Activated naive CD8-positive, alpha-beta T cell treated with anti-CD3 and anti-CD28 coated beads for 36 hours (primary cell): ENCODE measurements at regions not wholly inside any gene's neighbourhood (a gene's known extent, or its start where the extent isn't known, plus 50 kb on each side); places are given as distances from the start of the nearest gene placed in this dataset.
"Not testable (repeated sequence)": the region's sequence is repeated elsewhere in the genome, so short reads cannot be mapped to it uniquely, and the experiment has no call there.

Experiments
- DNase-seq: peaks from one replicate; pipeline ENCODE4 v3.0.0; 2021
- H3K27ac Mint-ChIP-seq: one replicate; pipeline ENCODE4 v1.8.0; 2022; ENCODE audit warnings: mild to moderate bottlenecking, moderate library complexity, mixed read lengths
- H3K27me3 Mint-ChIP-seq: one replicate; pipeline ENCODE4 v1.8.0; 2022; ENCODE audit warnings: mild to moderate bottlenecking, mixed read lengths
- H3K36me3 Mint-ChIP-seq: one replicate; pipeline ENCODE4 v1.8.0; 2021; ENCODE audit warnings: mild to moderate bottlenecking, mixed read lengths
- H3K4me1 Mint-ChIP-seq: one replicate; pipeline ENCODE4 v1.8.0; 2021; ENCODE audit warnings: mixed read lengths
- H3K4me3 Mint-ChIP-seq: one replicate; pipeline ENCODE4 v1.8.0; 2022; ENCODE audit warnings: mild to moderate bottlenecking, moderate library complexity, mixed read lengths
- H3K9me3 Mint-ChIP-seq: one replicate; pipeline ENCODE4 v1.8.0; 2022; ENCODE audit warnings: mixed read lengths

DNA sequence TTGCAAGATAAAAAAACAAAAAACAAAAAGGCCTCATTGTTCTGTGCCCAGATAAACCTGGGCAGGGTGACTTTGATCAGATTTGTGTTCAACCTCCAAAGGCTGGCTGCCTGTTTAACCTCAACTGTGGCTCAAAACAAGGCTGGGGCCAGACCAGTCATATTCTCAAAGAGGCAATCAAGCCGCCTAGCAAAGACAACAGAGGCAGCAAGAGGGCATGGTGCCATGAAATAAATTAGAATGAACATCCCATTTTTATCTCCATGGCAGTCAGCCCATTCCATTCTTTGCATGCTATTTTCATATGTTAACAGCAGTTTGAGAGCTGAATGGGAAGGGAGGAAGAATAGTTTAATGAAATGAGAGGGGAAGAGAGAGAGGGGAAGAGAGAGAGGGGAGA is 1150.3 kb downstream of the TYW1 start:
- no peaks in the 10 kb centered on the region for H3K36me3 Mint-ChIP-seq
- H3K4me3 Mint-ChIP-seq = no peak overlapping the region
- DNase-seq = no peak
- H3K9me3 Mint-ChIP-seq = peaks cover 23% of the 10 kb centered on the region
- no peaks in the 10 kb centered on the region for H3K4me1 Mint-ChIP-seq
- H3K27ac Mint-ChIP-seq = no peak overlapping the region
- H3K27me3 Mint-ChIP-seq = no peaks in the 10 kb centered on the region

- no peak overlapping the region for H3K4me3 Mint-ChIP-seq
- no peak overlapping the region for H3K27ac Mint-ChIP-seq
- H3K9me3 Mint-ChIP-seq = peaks cover 19% of the 10 kb centered on the region
Measured at GRCh38 chr7:68147614-68148238, 1151.1 kb downstream of the TYW1 start.

DNA sequence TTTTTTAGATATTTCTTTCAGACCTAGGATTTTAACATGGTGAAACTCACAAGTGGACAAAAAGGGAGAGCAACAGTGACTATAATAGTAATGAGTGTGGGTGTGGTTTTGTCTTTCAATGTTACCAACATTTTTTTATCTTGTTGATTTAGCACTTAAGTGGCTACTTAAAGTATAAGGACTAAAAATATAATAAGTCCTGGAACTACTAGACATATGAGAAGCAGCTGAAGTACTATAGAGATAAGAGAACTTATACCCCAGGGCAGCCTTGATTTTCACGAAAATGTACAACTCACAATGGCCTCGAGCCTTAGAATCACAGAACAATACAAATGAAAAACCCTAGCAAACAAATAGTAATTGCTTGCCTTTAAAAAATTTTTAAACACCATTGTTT is 1151.8 kb downstream of the TYW1 start:
- peaks cover 12% of the 10 kb centered on the region for H3K9me3 Mint-ChIP-seq
- H3K36me3 Mint-ChIP-seq = no peaks in the 10 kb centered on the region
- no peak overlapping the region for H3K4me3 Mint-ChIP-seq
- no peaks in the 10 kb centered on the region for H3K4me1 Mint-ChIP-seq
- H3K27me3 Mint-ChIP-seq = no peaks in the 10 kb centered on the region
- no peak for DNase-seq
- no peak overlapping the region for H3K27ac Mint-ChIP-seq

More at GRCh38 chr7:68147614-68148238, 1151.1 kb downstream of the TYW1 start:
- Mint-ChIP-seq H3K4me1 (no peaks in the 10 kb centered on the region), H3K27me3 (no peaks in the 10 kb centered on the region), H3K36me3 (no peaks in the 10 kb centered on the region)
- DNase-seq = no peak

DNA sequence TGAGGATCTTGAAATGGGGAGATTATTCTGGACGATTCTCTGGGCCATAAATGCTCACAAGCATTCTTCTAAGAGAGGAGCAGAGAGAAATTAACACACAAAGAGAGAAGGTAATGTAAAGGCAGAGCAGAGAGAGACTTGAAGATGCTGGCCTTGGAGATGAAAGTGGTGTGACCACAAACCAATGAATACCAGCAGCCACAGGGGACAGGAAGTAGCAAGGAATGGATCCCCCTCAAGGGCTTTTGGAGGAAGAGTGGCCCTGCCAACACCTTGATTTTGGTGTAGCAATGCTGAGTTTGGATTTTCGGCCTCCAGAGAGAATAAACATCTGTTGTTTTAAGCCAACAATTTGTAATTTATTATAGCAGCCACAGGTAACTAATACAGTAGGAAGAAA is 1155.6 kb downstream of the TYW1 start:
- no peak for DNase-seq
- H3K27me3 Mint-ChIP-seq = no peaks in the 10 kb centered on the region
- H3K4me3 Mint-ChIP-seq = no peak overlapping the region
- no peaks in the 10 kb centered on the region for H3K4me1 Mint-ChIP-seq
- H3K27ac Mint-ChIP-seq = no peak overlapping the region
- H3K9me3 Mint-ChIP-seq = peaks cover 5% of the 10 kb centered on the region
- no peaks in the 10 kb centered on the region for H3K36me3 Mint-ChIP-seq

DNA sequence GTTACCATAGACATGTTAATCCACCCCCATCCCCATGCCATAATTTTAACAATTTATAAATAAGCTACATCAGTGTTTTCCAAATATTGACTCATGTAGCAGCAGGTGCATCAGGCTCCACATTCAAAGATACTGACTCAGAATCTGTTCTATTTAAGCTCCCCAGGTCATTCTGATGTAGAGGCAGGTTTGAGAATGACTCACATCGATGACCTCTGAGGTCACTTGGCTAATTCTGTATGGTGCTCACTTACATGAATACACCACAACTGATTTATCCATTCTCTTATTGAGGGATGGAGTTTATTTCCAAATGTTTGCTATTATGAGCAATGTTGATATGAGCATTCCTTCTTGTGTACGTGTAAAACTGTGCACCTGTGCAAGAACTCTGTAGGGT is 1159.0 kb downstream of the TYW1 start:
- H3K4me1 Mint-ChIP-seq = no peaks in the 10 kb centered on the region
- H3K9me3 Mint-ChIP-seq = peaks cover 4% of the 10 kb centered on the region

GRCh38 chr7:68158686-68159295 is 1162.2 kb downstream of the TYW1 start:
- DNase-seq = no peak
- H3K4me3 Mint-ChIP-seq = no peak overlapping the region
- H3K27ac Mint-ChIP-seq = no peak overlapping the region

More for the DNA sequence above, 1159.0 kb downstream of the TYW1 start:
- no peak overlapping the region for H3K27ac Mint-ChIP-seq
- H3K27me3 Mint-ChIP-seq = no peaks in the 10 kb centered on the region
- H3K36me3 Mint-ChIP-seq = no peaks in the 10 kb centered on the region
- H3K4me3 Mint-ChIP-seq = no peak overlapping the region
- no peak for DNase-seq

DNA sequence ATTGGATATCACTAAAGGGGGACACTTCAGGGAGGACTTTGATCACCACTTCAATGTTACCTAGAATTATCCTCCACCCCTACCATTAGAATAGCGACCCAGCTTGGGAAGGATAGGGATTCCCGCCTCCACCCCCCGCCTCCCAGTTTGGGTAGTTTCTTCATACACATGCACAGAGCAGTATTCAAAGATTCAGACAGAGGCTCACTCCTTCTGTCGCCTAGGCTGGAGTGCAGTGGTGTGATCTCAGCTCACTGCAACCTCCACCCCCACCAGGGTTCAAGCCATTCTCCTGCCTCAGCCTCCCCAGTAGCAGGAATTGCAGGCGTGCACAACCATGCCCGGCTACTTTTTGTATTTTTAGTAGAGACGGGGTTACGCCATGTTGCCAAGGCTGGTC is 1166.1 kb downstream of the TYW1 start:
- H3K4me1 Mint-ChIP-seq = no peaks in the 10 kb centered on the region
- H3K27ac Mint-ChIP-seq = no peak overlapping the region
- peaks cover 4% of the 10 kb centered on the region for H3K9me3 Mint-ChIP-seq
- no peak for DNase-seq
- no peaks in the 10 kb centered on the region for H3K27me3 Mint-ChIP-seq
- H3K36me3 Mint-ChIP-seq = no peaks in the 10 kb centered on the region
- H3K4me3 Mint-ChIP-seq = no peak overlapping the region

More at GRCh38 chr7:68158686-68159295, 1162.2 kb downstream of the TYW1 start:
- H3K36me3 Mint-ChIP-seq = no peaks in the 10 kb centered on the region
- H3K27me3 Mint-ChIP-seq = no peaks in the 10 kb centered on the region
- peaks cover 4% of the 10 kb centered on the region for H3K9me3 Mint-ChIP-seq
- no peaks in the 10 kb centered on the region for H3K4me1 Mint-ChIP-seq

DNA sequence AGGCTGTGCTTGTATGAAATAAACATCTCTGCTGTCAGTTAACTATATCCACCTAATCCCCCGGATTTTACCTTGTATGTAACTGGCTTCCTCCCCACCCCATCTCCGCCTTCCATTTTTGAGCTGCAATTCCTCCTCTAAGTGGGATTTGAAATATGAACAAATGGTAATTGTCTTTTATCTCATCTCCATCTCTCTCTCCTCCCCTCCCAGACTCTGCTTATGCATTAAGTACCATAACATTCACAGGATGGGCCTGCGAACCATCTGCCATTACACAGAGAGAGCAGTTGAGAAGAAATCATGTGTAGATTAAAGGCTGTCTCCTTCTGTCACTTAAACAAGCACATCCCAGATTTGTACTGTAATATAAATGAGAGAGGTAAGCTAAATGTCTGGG is 1169.9 kb downstream of the TYW1 start:
- H3K27me3 Mint-ChIP-seq = no peaks in the 10 kb centered on the region
- no peak overlapping the region for H3K4me3 Mint-ChIP-seq
- no peaks in the 10 kb centered on the region for H3K36me3 Mint-ChIP-seq
- peaks cover 2% of the 10 kb centered on the region for H3K9me3 Mint-ChIP-seq
- H3K27ac Mint-ChIP-seq = no peak overlapping the region
- no peaks in the 10 kb centered on the region for H3K4me1 Mint-ChIP-seq
- no peak for DNase-seq

DNA sequence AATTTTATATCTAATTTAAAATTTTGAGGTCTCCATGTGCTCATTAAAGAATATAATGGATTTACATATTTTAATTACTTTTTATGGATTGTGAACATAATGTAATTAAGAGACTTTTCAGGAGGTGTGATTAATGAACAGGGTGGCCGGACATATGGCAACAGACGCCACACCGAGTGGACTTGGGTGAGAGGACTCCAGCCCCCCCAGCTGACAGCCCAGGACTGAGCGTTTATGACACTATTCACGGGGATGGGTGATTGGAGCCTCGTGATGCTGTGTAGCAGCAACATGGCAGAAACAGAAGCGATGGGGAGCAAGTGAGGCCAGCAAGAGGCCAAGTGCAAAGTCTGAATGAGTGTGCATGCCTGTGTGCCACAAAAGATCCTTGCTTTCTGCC is 1176.9 kb downstream of the TYW1 start:
- no peaks in the 10 kb centered on the region for H3K27me3 Mint-ChIP-seq
- no peaks in the 10 kb centered on the region for H3K36me3 Mint-ChIP-seq
- H3K4me1 Mint-ChIP-seq = no peaks in the 10 kb centered on the region
- peaks cover 2% of the 10 kb centered on the region for H3K9me3 Mint-ChIP-seq
- no peak for DNase-seq
- no peak overlapping the region for H3K27ac Mint-ChIP-seq
- no peak overlapping the region for H3K4me3 Mint-ChIP-seq

- H3K36me3 Mint-ChIP-seq = no peaks in the 10 kb centered on the region
- no peaks in the 10 kb centered on the region for H3K4me1 Mint-ChIP-seq
- no peak overlapping the region for H3K4me3 Mint-ChIP-seq
- no peaks in the 10 kb centered on the region for H3K27me3 Mint-ChIP-seq
- H3K9me3 Mint-ChIP-seq = no peaks in the 10 kb centered on the region
- DNase-seq = peak; percentile 2
- no peak overlapping the region for H3K27ac Mint-ChIP-seq
Measured at GRCh38 chr7:68176974-68177373, 1180.3 kb downstream of the TYW1 start.

DNA sequence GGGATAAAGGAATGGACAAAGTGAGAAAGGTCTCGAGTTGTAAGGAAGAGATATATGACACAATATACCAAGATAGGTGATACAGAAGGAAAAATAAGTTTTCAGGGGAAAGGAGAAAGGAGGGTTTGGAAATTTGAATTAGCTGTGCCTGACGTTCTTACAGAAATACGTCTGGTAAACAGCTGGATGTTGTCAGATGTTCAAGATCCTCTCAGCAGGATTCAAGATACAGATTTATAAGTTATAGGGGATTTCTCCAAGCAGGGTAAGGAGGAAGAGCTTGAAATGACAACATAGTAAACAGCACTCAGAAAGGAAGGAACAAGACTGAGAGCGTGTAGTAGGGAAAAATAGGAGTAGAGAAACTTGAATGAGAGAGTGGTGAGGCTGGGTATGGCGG is 1184.1 kb downstream of the TYW1 start:
- H3K4me3 Mint-ChIP-seq = no peak overlapping the region
- H3K27ac Mint-ChIP-seq = no peak overlapping the region
- peaks cover 3% of the 10 kb centered on the region for H3K9me3 Mint-ChIP-seq
- no peaks in the 10 kb centered on the region for H3K27me3 Mint-ChIP-seq
- no peaks in the 10 kb centered on the region for H3K4me1 Mint-ChIP-seq
- DNase-seq = no peak
- no peaks in the 10 kb centered on the region for H3K36me3 Mint-ChIP-seq

DNA sequence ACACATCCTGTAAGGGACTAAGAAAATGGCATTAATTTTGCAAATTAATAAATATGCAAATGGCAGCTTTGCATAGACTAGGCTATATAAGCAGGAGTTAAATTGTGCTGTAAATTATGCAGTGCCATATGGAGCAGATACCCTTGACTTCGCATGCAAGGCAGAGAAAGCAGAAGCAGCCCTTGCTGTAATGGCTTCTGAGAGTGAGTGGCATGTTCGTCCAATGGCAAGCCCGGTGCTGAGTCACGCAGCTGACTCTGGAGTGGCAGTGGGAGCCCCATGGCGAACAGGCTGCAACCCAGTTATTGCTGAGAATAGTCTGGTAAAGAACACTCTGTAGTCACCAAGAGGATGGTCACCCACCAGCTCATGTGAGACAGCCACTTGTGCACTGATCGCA is 1186.5 kb downstream of the TYW1 start:
- H3K4me3 Mint-ChIP-seq = no peak overlapping the region
- H3K27me3 Mint-ChIP-seq = no peaks in the 10 kb centered on the region
- peaks cover 7% of the 10 kb centered on the region for H3K9me3 Mint-ChIP-seq
- DNase-seq = no peak
- H3K27ac Mint-ChIP-seq = no peak overlapping the region
- no peaks in the 10 kb centered on the region for H3K36me3 Mint-ChIP-seq
- H3K4me1 Mint-ChIP-seq = no peaks in the 10 kb centered on the region

DNA sequence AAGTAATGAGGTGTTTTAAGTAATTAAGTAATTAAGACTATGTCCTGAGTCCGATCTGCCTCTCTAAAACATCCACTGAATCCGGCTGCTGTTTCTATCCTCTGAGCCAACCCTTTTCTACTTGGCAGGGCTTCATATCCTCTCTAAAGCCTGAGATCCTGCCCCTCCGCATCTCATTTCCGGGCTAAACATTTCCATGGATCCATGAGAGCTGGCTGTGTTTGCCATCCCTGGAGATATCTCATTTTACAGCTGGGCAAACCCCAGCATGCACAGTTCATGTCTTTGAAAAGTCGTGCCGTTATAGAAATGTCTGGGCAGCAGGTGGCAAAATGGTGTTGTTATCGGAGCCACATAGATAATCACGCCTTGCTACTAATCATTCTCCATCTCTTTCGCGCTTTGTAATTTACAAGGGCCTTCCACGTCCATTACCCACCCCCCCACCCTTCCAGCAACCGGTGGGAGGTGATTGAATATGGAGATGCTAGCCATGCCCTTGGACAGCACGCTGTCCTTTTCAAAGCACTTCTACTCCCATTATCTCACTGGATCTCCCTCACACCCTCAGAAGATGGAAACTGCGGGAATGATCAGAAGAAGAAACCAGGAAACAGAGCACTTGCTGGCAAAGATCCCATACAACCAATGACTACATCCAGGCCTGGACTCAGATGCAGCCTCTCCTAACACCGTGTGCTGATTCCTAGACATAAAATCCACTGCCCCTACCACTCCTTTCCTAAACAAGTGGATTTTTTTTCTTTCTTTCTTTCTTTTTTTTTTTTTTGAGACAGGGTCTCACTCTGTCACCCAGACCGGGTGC is 1189.2 kb downstream of the TYW1 start:
- Mint-ChIP-seq H3K4me3 (no peak overlapping the region), H3K27me3 (no peaks in the 10 kb centered on the region), H3K36me3 (no peaks in the 10 kb centered on the region), H3K27ac (peak overlapping the region; percentile 34), H3K4me1 (no peaks in the 10 kb centered on the region), H3K9me3 (peaks cover 7% of the 10 kb centered on the region)
- DNase-seq = no peak

GRCh38 chr7:68187532-68187931 is 1190.9 kb downstream of the TYW1 start:
- H3K36me3 Mint-ChIP-seq = no peaks in the 10 kb centered on the region
- H3K4me1 Mint-ChIP-seq = no peaks in the 10 kb centered on the region
- no peak overlapping the region for H3K4me3 Mint-ChIP-seq
- no peak for DNase-seq
- H3K9me3 Mint-ChIP-seq = peaks cover 14% of the 10 kb centered on the region
- H3K27ac Mint-ChIP-seq = no peak overlapping the region
- H3K27me3 Mint-ChIP-seq = no peaks in the 10 kb centered on the region

DNA sequence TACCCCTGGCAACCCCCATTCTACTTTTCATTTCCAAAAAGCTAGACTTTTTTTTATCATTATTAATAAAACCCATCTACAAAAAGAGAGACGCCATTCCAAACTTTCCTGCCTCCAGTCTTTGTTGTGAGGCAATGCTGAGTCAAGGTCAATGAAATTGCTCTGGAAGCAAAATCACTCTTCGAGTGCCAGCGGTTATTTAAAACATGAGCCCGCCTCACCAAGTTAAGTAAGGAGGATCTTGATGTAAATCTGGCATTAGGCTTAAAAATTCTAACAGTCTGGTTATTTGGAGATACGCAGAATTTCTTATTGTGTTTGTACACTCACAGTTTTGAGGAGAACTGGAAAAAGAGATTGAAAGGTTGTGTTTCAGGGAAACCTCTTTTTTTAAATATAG is 1196.3 kb downstream of the TYW1 start:
- no peaks in the 10 kb centered on the region for H3K36me3 Mint-ChIP-seq
- H3K4me1 Mint-ChIP-seq = no peaks in the 10 kb centered on the region
- H3K27ac Mint-ChIP-seq = no peak overlapping the region
- no peaks in the 10 kb centered on the region for H3K27me3 Mint-ChIP-seq
- no peak for DNase-seq
- H3K9me3 Mint-ChIP-seq = peaks cover 7% of the 10 kb centered on the region
- no peak overlapping the region for H3K4me3 Mint-ChIP-seq

- H3K27ac Mint-ChIP-seq, H3K4me3 Mint-ChIP-seq, DNase-seq, H3K36me3 Mint-ChIP-seq, H3K9me3 Mint-ChIP-seq, H3K4me1 Mint-ChIP-seq, H3K27me3 Mint-ChIP-seq: not testable (repeated sequence)
Measured at GRCh38 chr7:68195642-68196041, 1199.0 kb downstream of the TYW1 start.
